ENCODE measurements at regions not wholly inside any gene's neighbourhood (a gene's known extent, or its start where the extent isn't known, plus 50 kb on each side); places are given as distances from the start of the nearest gene placed in this dataset.

GRCh38 chr1:47675047-47675675 is 237.3 kb downstream of the FOXD2 start:
- no peaks in the 10 kb centered on the region for H3K4me1 ChIP-seq (ENCODE audit: control insufficient read depth, insufficient read depth, low read depth, low read length)
- H2AK5ac ChIP-seq (ENCODE audit: low read length, severe bottlenecking) = no peak overlapping the region
- H3K23ac ChIP-seq (ENCODE audit: low read length in 2 of 2) = no peak overlapping the region
- peak overlapping the region in 1 of 2 experiments; percentile 38 for H3K14ac ChIP-seq (ENCODE audit: low read length in 2 of 2)
- no peak overlapping the region for H2AFZ ChIP-seq (ENCODE audit: low read depth, low read length)
- H3K18ac ChIP-seq (ENCODE audit: low read depth in 1 of 2, low read length in 2 of 2) = no peak overlapping the region
- H3K79me1 ChIP-seq (replicated peaks; ENCODE audit: low read length, poor library complexity, severe bottlenecking) = no peaks in the 10 kb centered on the region
- no peak for DNase-seq
- no peak overlapping the region for H3K4me2 ChIP-seq (ENCODE audit: low read length, poor library complexity, severe bottlenecking)
- H2BK12ac ChIP-seq (ENCODE audit: low read length in 2 of 2) = no peak overlapping the region
- H3K27ac ChIP-seq (ENCODE audit: low read length, poor library complexity, severe bottlenecking) = no peak overlapping the region
- no peak overlapping the region for H3K9ac ChIP-seq (ENCODE audit: low read length)
- no peak overlapping the region for H2BK120ac ChIP-seq (ENCODE audit: low read depth, low read length)
- no peak overlapping the region for H3K4ac ChIP-seq (ENCODE audit: low read depth in 1 of 2, low read length in 2 of 2)
- H4K91ac ChIP-seq (ENCODE audit: low read length) = no peak overlapping the region
- H2BK5ac ChIP-seq (ENCODE audit: low read depth, low read length, poor library complexity, severe bottlenecking) = no peak overlapping the region
- no peaks in the 10 kb centered on the region for H3K36me3 ChIP-seq (ENCODE audit: control insufficient read depth in 1 of 2, insufficient read depth in 2 of 2, low read depth in 1 of 2, low read length in 2 of 2)
- no peaks in the 10 kb centered on the region for H3K9me3 ChIP-seq (ENCODE audit: control insufficient read depth, low read length)
- H4K8ac ChIP-seq (ENCODE audit: low read length) = no peak overlapping the region
- 87% methylated on average over 3 of the region's 3 CpGs for WGBS
- H3K4me3 ChIP-seq (ENCODE audit: insufficient read depth in 1 of 2, low read depth in 1 of 2, low read length in 2 of 2) = no peak overlapping the region
- H3K27me3 ChIP-seq (ENCODE audit: control insufficient read depth in 1 of 2, insufficient read depth in 1 of 2, low read length in 2 of 2) = peaks cover 0 to 6% of the 10 kb centered on the region in 2 experiments
- H2BK15ac ChIP-seq (ENCODE audit: low read depth, poor library complexity, severe bottlenecking) = no peak overlapping the region

- Histone ChIP-seq H3K27ac (ENCODE audit: low read length, poor library complexity, severe bottlenecking) (no peak overlapping the region), H3K79me1 (replicated peaks; ENCODE audit: low read length, poor library complexity, severe bottlenecking) (no peaks in the 10 kb centered on the region), H3K4me3 (ENCODE audit: insufficient read depth in 1 of 2, low read depth in 1 of 2, low read length in 2 of 2) (peak overlapping the region in 1 of 2 experiments; percentile 22), H3K4me2 (ENCODE audit: low read length, poor library complexity, severe bottlenecking) (no peak overlapping the region), H2BK120ac (ENCODE audit: low read depth, low read length) (no peak overlapping the region), H2AK5ac (ENCODE audit: low read length, severe bottlenecking) (no peak overlapping the region), H3K18ac (ENCODE audit: low read depth in 1 of 2, low read length in 2 of 2) (no peak overlapping the region), H4K8ac (ENCODE audit: low read length) (no peak overlapping the region), H2BK15ac (ENCODE audit: low read depth, poor library complexity, severe bottlenecking) (no peak overlapping the region), H3K36me3 (ENCODE audit: control insufficient read depth in 1 of 2, insufficient read depth in 2 of 2, low read depth in 1 of 2, low read length in 2 of 2) (no peaks in the 10 kb centered on the region), H4K91ac (ENCODE audit: low read length) (no peak overlapping the region), H2AFZ (ENCODE audit: low read depth, low read length) (no peak overlapping the region), H3K4ac (ENCODE audit: low read depth in 1 of 2, low read length in 2 of 2) (no peak overlapping the region), H3K9ac (ENCODE audit: low read length) (no peak overlapping the region), H2BK12ac (ENCODE audit: low read length in 2 of 2) (no peak overlapping the region), H3K9me3 (ENCODE audit: control insufficient read depth, low read length) (no peaks in the 10 kb centered on the region), H3K14ac (ENCODE audit: low read length in 2 of 2) (no peak overlapping the region), H2BK5ac (ENCODE audit: low read depth, low read length, poor library complexity, severe bottlenecking) (no peak overlapping the region), H3K4me1 (ENCODE audit: control insufficient read depth, insufficient read depth, low read depth, low read length) (no peaks in the 10 kb centered on the region), H3K27me3 (ENCODE audit: control insufficient read depth in 1 of 2, insufficient read depth in 1 of 2, low read length in 2 of 2) (peaks cover under 1 to 10% of the 10 kb centered on the region in 2 experiments), H3K23ac (ENCODE audit: low read length in 2 of 2) (no peak overlapping the region)
- DNase-seq = no peak
- WGBS = 88% methylated on average over 11 of the region's 11 CpGs
Observed at GRCh38 chr1:47675721-47676120, 237.9 kb downstream of the FOXD2 start.

- WGBS = 87% methylated on average over 14 of the region's 14 CpGs
- H2AK5ac ChIP-seq (ENCODE audit: low read length, severe bottlenecking) = no peak overlapping the region
- no peak overlapping the region for H2BK15ac ChIP-seq (ENCODE audit: low read depth, poor library complexity, severe bottlenecking)
- H3K23ac ChIP-seq (ENCODE audit: low read length in 2 of 2) = no peak overlapping the region
- no peak overlapping the region for H3K9ac ChIP-seq (ENCODE audit: low read length)
- H3K27me3 ChIP-seq (ENCODE audit: control insufficient read depth in 1 of 2, insufficient read depth in 1 of 2, low read length in 2 of 2) = peaks cover 6 to 17% of the 10 kb centered on the region in 2 experiments
- no peaks in the 10 kb centered on the region for H3K79me1 ChIP-seq (replicated peaks; ENCODE audit: low read length, poor library complexity, severe bottlenecking)
- H3K18ac ChIP-seq (ENCODE audit: low read depth in 1 of 2, low read length in 2 of 2) = no peak overlapping the region
- H3K4me2 ChIP-seq (ENCODE audit: low read length, poor library complexity, severe bottlenecking) = no peak overlapping the region
- H2BK120ac ChIP-seq (ENCODE audit: low read depth, low read length) = no peak overlapping the region
- no peaks in the 10 kb centered on the region for H3K4me1 ChIP-seq (ENCODE audit: control insufficient read depth, insufficient read depth, low read depth, low read length)
- no peak overlapping the region for H2BK12ac ChIP-seq (ENCODE audit: low read length in 2 of 2)
- no peak for DNase-seq
- no peak overlapping the region for H3K4me3 ChIP-seq (ENCODE audit: insufficient read depth in 1 of 2, low read depth in 1 of 2, low read length in 2 of 2)
- H4K91ac ChIP-seq (ENCODE audit: low read length) = no peak overlapping the region
- H3K27ac ChIP-seq (ENCODE audit: low read length, poor library complexity, severe bottlenecking) = no peak overlapping the region
- no peak overlapping the region for H2BK5ac ChIP-seq (ENCODE audit: low read depth, low read length, poor library complexity, severe bottlenecking)
- H4K8ac ChIP-seq (ENCODE audit: low read length) = no peak overlapping the region
- H3K9me3 ChIP-seq (ENCODE audit: control insufficient read depth, low read length) = no peaks in the 10 kb centered on the region
- H3K14ac ChIP-seq (ENCODE audit: low read length in 2 of 2) = no peak overlapping the region
- H2AFZ ChIP-seq (ENCODE audit: low read depth, low read length) = no peak overlapping the region
- H3K36me3 ChIP-seq (ENCODE audit: control insufficient read depth in 1 of 2, insufficient read depth in 2 of 2, low read depth in 1 of 2, low read length in 2 of 2) = no peaks in the 10 kb centered on the region
- H3K4ac ChIP-seq (ENCODE audit: low read depth in 1 of 2, low read length in 2 of 2) = no peak overlapping the region
Observed at GRCh38 chr1:47676311-47677054, 238.6 kb downstream of the FOXD2 start.

- 72% methylated on average over 24 of the region's 24 CpGs for WGBS
- no peak overlapping the region for H3K4ac ChIP-seq (ENCODE audit: low read depth in 1 of 2, low read length in 2 of 2)
Observed at GRCh38 chr1:47677241-47677940, 239.5 kb downstream of the FOXD2 start.

More at GRCh38 chr1:47677241-47677940, 239.5 kb downstream of the FOXD2 start:
- Histone ChIP-seq H4K91ac (ENCODE audit: low read length) (no peak overlapping the region), H3K27ac (ENCODE audit: low read length, poor library complexity, severe bottlenecking) (no peak overlapping the region), H3K18ac (ENCODE audit: low read depth in 1 of 2, low read length in 2 of 2) (no peak overlapping the region), H3K4me2 (ENCODE audit: low read length, poor library complexity, severe bottlenecking) (no peak overlapping the region), H3K9me3 (ENCODE audit: control insufficient read depth, low read length) (no peaks in the 10 kb centered on the region), H3K36me3 (ENCODE audit: control insufficient read depth in 1 of 2, insufficient read depth in 2 of 2, low read depth in 1 of 2, low read length in 2 of 2) (no peaks in the 10 kb centered on the region), H3K4me3 (ENCODE audit: insufficient read depth in 1 of 2, low read depth in 1 of 2, low read length in 2 of 2) (no peak overlapping the region), H2AFZ (ENCODE audit: low read depth, low read length) (no peak overlapping the region), H3K4me1 (ENCODE audit: control insufficient read depth, insufficient read depth, low read depth, low read length) (no peaks in the 10 kb centered on the region), H3K23ac (ENCODE audit: low read length in 2 of 2) (no peak overlapping the region), H2BK5ac (ENCODE audit: low read depth, low read length, poor library complexity, severe bottlenecking) (no peak overlapping the region), H2BK15ac (ENCODE audit: low read depth, poor library complexity, severe bottlenecking) (no peak overlapping the region), H2BK120ac (ENCODE audit: low read depth, low read length) (no peak overlapping the region), H3K14ac (ENCODE audit: low read length in 2 of 2) (no peak overlapping the region), H2AK5ac (ENCODE audit: low read length, severe bottlenecking) (no peak overlapping the region), H4K8ac (ENCODE audit: low read length) (no peak overlapping the region), H3K9ac (ENCODE audit: low read length) (no peak overlapping the region), H2BK12ac (ENCODE audit: low read length in 2 of 2) (no peak overlapping the region), H3K27me3 (ENCODE audit: control insufficient read depth in 1 of 2, insufficient read depth in 1 of 2, low read length in 2 of 2) (peaks cover 6 to 17% of the 10 kb centered on the region in 2 experiments), H3K79me1 (replicated peaks; ENCODE audit: low read length, poor library complexity, severe bottlenecking) (no peaks in the 10 kb centered on the region)
- DNase-seq = no peak

Data from mesenchymal stem cell (in vitro differentiated cells and primary cell).